Heart left ventricle (tissue), 16 donors: ENCODE measurements at regions not wholly inside any gene's neighbourhood (a gene's known extent, or its start where the extent isn't known, plus 50 kb on each side); places are given as distances from the start of the nearest gene placed in this dataset.

Experiments
- ATAC-seq, 4 donors: fragments of 200-7000 bp; cut with Tn5 transposase; one replicate each; pipeline ENCODE4 v1.9.1; 2020 to 2022; ENCODE audit warnings: moderate library complexity in 4 of 4, mild to moderate bottlenecking in 3 of 4, moderate number of reproducible peaks in 1 of 4
- DNase-seq, 5 donors: peaks; one replicate each; pipeline ENCODE4 v3.0.0-alpha.2; 2020
- H3K27ac ChIP-seq, 12 donors: fragments of 200-600 bp; sonication (generic) in 4 of 12; one replicate each; pipeline versions ENCODE4 v1.5.0 to v1.8.0; 2016 to 2022; ENCODE audit warnings: mild to moderate bottlenecking in 2 of 12
- H3K27me3 ChIP-seq, 9 donors: fragments of 200-600 bp; sonication (generic) in 2 of 9; one replicate each; pipeline versions ENCODE4 v1.5.1 to v1.8.0; 2016 to 2022; ENCODE audit warnings: mild to moderate bottlenecking in 3 of 9
- H3K36me3 ChIP-seq, 9 donors: fragments of 200-600 bp; sonication (generic) in 2 of 9; one replicate each; pipeline versions ENCODE4 v1.5.0 to v1.8.0; 2018 to 2022; ENCODE audit warnings: mild to moderate bottlenecking in 2 of 9
- H3K4me1 ChIP-seq, 12 donors: fragments of 200-600 bp; sonication (generic) in 4 of 12; one replicate each; pipeline versions ENCODE4 v1.5.0 to v1.8.0; 2016 to 2022; ENCODE audit warnings: mild to moderate bottlenecking in 3 of 12
- H3K4me3 ChIP-seq, 12 donors: fragments of 200-600 bp; sonication (generic) in 4 of 12; one replicate each; pipeline versions ENCODE4 v1.5.0 to v1.8.0; 2017 to 2022; ENCODE audit warnings: mild to moderate bottlenecking in 9 of 12, moderate library complexity in 4 of 12
- H3K9me3 ChIP-seq, 12 donors: fragments of 200-600 bp; sonication (generic) in 4 of 12; one replicate each; pipeline versions ENCODE4 v1.5.0 to v1.8.0; 2016 to 2022; ENCODE audit warnings: mild to moderate bottlenecking in 1 of 12
- POLR2A ChIP-seq, 2 donors: fragments of 450-650 bp; IDR thresholded peaks; one replicate each; pipeline ENCODE4 v1.6.1; 2017; ENCODE audit warnings: antibody characterized with exemption in 2 of 2, mild to moderate bottlenecking in 2 of 2, moderate library complexity in 2 of 2
- WGBS, 4 donors: extraction: QIAGEN DNeasy Blood & Tissue Kit in 2 of 4; methylation state at CpG; one replicate each; pipeline versions ENCODE4 v1.1.5 to v1.1.7; 2013 to 2018; 5-methylcytosine and 5-hydroxymethylcytosine counted together
- intact Hi-C, 10 donors: fragments of 100-400 bp; cut with DNase I; formaldehyde crosslinking; loops; one replicate each; pipeline versions ENCODE4 v1.11.1 to v1.14.2; 2022
- TF ChIP-seq, protein P1 (sequence below), 12 donors: fragments of 200-600 bp; sonication (generic) in 4 of 12; IDR thresholded peaks; one replicate each; pipeline versions ENCODE4 v1.5.0 to v1.8.0; 2018 to 2022; ENCODE audit warnings: antibody characterized with exemption in 12 of 12, mild to moderate bottlenecking in 5 of 12
- donor health status: ischemic (EF 13 %, LVEDD 7.1; RV severe dilation, severe dysfunction).
- donor health status: healthy with polysubstance abuse.
- donor health status: DM: no; HTN: yes; CAD: no.
- donor health status: DM: no; HTN: no; CAD: no.
- donor health status: ischemic (EF 25% LVEDD 6.9; RV normal size, moderate dysfunction).
- donor health status: ischemic (EF 25% LVEDD 5.7; RV mildly dilated, moderate dysfunction).
- donor health status: healthy.
- donor health status: DM: yes; HTN: yes; CAD: no.
- donor health status: ischemic (EF 35%, LVEDD 5.7; RV mildly dilated, moderate dysfunction).
- donor health status: nonischemic (EF 11% LVEDD 7.7; RV severe dilation, severe dysfunction).
- donor health status: DM: yes; HTN: yes; CAD: no.
- donor health status: PGD.
- donor health status: ischemic (EF 29% LVEDD 5.4; RV normal size, mild dysfunction).
- donor health status: nonischemic (EF 23%, LVEDD 6.1; RV moderate dilation, normal function).

GRCh38 chr3:72195895-72196294 lies 410.9 kb upstream of the PROK2 start:
- Histone ChIP-seq H3K4me1 (no peaks in the 10 kb centered on the region), H3K36me3 (no peaks in the 10 kb centered on the region), H3K4me3 (no peak overlapping the region), H3K27me3 (no peaks in the 10 kb centered on the region), H3K27ac (no peak overlapping the region), H3K9me3 (peaks cover 0 to 17% (median 6%) of the 10 kb centered on the region in 12 donors)
- no peak for TF ChIP-seq POLR2A (IDR thresholded peaks at IDR 0.05)
- TF ChIP-seq, protein P1, sequence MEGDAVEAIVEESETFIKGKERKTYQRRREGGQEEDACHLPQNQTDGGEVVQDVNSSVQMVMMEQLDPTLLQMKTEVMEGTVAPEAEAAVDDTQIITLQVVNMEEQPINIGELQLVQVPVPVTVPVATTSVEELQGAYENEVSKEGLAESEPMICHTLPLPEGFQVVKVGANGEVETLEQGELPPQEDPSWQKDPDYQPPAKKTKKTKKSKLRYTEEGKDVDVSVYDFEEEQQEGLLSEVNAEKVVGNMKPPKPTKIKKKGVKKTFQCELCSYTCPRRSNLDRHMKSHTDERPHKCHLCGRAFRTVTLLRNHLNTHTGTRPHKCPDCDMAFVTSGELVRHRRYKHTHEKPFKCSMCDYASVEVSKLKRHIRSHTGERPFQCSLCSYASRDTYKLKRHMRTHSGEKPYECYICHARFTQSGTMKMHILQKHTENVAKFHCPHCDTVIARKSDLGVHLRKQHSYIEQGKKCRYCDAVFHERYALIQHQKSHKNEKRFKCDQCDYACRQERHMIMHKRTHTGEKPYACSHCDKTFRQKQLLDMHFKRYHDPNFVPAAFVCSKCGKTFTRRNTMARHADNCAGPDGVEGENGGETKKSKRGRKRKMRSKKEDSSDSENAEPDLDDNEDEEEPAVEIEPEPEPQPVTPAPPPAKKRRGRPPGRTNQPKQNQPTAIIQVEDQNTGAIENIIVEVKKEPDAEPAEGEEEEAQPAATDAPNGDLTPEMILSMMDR (IDR thresholded peaks at IDR 0.05): no peak
- DNase-seq: no peak
- 83 to 92% (median 87%) methylated on average over 3 of the region's 3 CpGs for WGBS, 4 donors
- intact Hi-C loops: no loop called here
- ATAC-seq: no peak

GRCh38 chr3:72194458-72194857 lies 409.5 kb upstream of the PROK2 start:
- ATAC-seq (no peak), DNase-seq (no peak)
- no peak overlapping the region for H3K4me3 ChIP-seq
- no peak overlapping the region for H3K27ac ChIP-seq
- H3K9me3 ChIP-seq: peaks cover 0 to 9% (median 0%) of the 10 kb centered on the region in 12 donors
- 89 to 95% (median 91%) methylated on average over 6 of the region's 6 CpGs for WGBS, 4 donors
- intact Hi-C loops: no loop called here
- H3K36me3 ChIP-seq: no peaks in the 10 kb centered on the region
- no peaks in the 10 kb centered on the region for H3K27me3 ChIP-seq
- no peaks in the 10 kb centered on the region for H3K4me1 ChIP-seq
- TF ChIP-seq, protein P1 (IDR thresholded peaks at IDR 0.05): no peak

DNA sequence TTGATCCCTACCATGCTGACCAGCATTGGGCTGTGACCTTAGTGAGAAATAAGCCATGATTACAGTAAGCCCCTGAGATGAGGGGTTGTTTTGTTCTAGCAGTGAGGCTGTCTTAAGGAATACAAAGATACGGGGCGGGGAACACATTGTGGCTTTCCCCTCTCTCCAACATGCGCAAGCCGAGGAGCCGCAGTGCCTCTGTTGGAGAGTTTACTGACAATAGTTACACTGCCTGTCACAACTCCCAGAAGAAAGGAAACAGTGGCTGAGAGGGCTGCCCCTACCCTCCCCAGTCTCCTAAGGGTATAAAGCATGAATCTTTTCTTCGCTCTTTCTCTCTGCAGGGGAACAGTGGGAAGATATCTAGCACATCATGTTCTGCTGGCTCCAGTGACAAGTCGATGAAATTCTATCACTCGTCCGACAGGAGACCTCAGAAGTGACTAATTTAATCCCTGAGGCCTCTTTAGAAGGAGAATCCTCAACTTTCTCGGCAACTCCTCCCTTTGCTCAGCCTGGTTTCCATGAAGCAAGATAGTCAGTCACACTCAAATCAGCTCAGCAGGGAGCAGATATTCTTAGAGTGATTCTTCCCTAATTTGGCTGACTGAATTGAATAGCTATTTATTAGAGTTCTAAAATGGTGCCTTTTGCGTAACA lies 409.0 kb upstream of the PROK2 start:
- DNase-seq: no peak
- H3K4me3 ChIP-seq: no peak overlapping the region
- no peaks in the 10 kb centered on the region for H3K36me3 ChIP-seq
- intact Hi-C loops: no loop called here
- H3K4me1 ChIP-seq: no peaks in the 10 kb centered on the region
- H3K27me3 ChIP-seq: no peaks in the 10 kb centered on the region
- 86 to 95% (median 90%) methylated on average over 11 of the region's 11 CpGs for WGBS, 4 donors
- H3K27ac ChIP-seq: no peak overlapping the region
- H3K9me3 ChIP-seq: peaks cover 0 to 9% (median 0%) of the 10 kb centered on the region in 12 donors
- no peak for ATAC-seq
- no peak for TF ChIP-seq POLR2A (IDR thresholded peaks at IDR 0.05)
- TF ChIP-seq, protein P1 (IDR thresholded peaks at IDR 0.05): no peak

DNA sequence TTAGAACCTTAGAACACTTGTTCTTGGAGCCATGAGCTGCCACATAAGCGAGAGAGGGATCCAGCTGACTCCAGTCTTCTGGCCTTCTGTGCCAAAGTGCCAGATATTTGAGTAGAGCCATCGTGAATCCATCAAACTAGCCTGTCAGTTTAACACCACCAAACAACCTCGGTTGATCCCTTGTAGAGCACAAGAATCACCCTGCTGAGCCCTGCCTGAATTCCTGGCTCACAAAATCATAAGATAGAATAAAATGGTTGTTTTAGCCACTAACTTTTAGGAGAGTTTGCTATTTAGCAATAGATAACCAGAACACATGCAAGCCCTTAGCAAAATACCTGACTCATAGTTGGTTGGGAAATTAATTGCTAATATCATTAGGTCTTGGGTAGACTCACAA lies 407.6 kb upstream of the PROK2 start:
- H3K4me1 ChIP-seq: no peaks in the 10 kb centered on the region
- intact Hi-C loops: no loop called here
- DNase-seq (no peak), ATAC-seq (no peak)
- 86 to 98% (median 95%) methylated on average over 3 of the region's 3 CpGs for WGBS, 4 donors
- no peak for TF ChIP-seq POLR2A (IDR thresholded peaks at IDR 0.05)
- H3K27me3 ChIP-seq: no peaks in the 10 kb centered on the region
- no peaks in the 10 kb centered on the region for H3K36me3 ChIP-seq
- no peak overlapping the region for H3K4me3 ChIP-seq
- no peak overlapping the region for H3K27ac ChIP-seq
- peaks cover 0 to 9% (median 0%) of the 10 kb centered on the region in 12 donors for H3K9me3 ChIP-seq
